ENCODE measurements at regions not wholly inside any gene's neighbourhood (a gene's known extent, or its start where the extent isn't known, plus 50 kb on each side); places are given as distances from the start of the nearest gene placed in this dataset.

DNA sequence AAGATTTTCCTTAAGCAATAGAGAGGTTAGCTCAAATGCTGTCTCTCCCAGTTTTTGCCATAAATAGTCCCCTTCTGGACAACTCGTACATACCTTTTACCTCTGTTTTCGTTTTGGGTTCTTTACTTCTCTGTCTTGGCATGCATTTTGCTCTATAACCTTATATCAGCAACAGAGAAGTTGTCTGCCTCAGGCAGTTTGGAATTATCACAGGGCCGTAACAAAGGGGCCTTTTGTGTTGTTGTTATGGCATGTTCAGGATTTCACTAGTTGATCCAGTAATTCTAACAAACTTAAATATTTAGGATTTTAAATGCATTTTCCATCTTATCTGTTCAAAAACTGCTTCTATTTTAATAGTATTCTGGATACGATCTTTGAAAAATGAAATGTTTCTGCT lies 259.8 kb downstream of the CD109 start:
- POLR2A ChIA-PET: no interaction called here
- Histone ChIP-seq H3K79me2 (ENCODE audit: insufficient read depth, low read length) (no peaks in the 10 kb centered on the region), H3K9ac (ENCODE audit: insufficient read depth, low read depth, low read length) (no peak overlapping the region), H3K9me3 (ENCODE audit: low read length) (no peaks in the 10 kb centered on the region), H2AFZ (ENCODE audit: low read length) (no peak overlapping the region), H3K4me2 (ENCODE audit: low read depth, low read length) (no peak overlapping the region), H4K20me1 (ENCODE audit: insufficient read depth, low read length) (no peaks in the 10 kb centered on the region), H3K4me3 (replicated peaks in 1 of 3; ENCODE audit: insufficient read depth in 1 of 3, low read depth in 2 of 3, low read length in 3 of 3) (no peak overlapping the region), H3K4me1 (ENCODE audit: insufficient read depth, low read length) (no peaks in the 10 kb centered on the region), H3K36me3 (replicated peaks in 1 of 2; ENCODE audit: control insufficient read depth in 1 of 2, insufficient read depth in 2 of 2, low read length in 2 of 2) (no peaks in the 10 kb centered on the region), H3K27ac (ENCODE audit: extremely low read length, insufficient read depth, low read length) (no peak overlapping the region), H3K27me3 (ENCODE audit: control insufficient read depth in 1 of 2, insufficient read depth in 2 of 2, low read length in 2 of 2) (no peaks in the 10 kb centered on the region)
- BruUV-seq (replicated peaks): no TSS peak
- intact Hi-C loops (cut with micrococcal nuclease; ENCODE audit: unreplicated experiment) (no loop called here), in situ Hi-C loops (cut with HindIII; ENCODE audit: extremely low pct_ligation_motif_present, low pct_unique_long_range_greater_than_20kb) (loop anchor here (25.0 kb wide), 1 partner anchor 1257 kb away; the partner anchor contains the start of gene COL12A1)
- ATAC-seq: no peak
- CTCF ChIA-PET (ENCODE audit: low intra/inter-chr PET ratio, low total read pairs): no interaction called here
- no peak for FAIRE-seq
- WGBS (ENCODE audit: low lambda C conversion rate): 0% methylated on average over 4 of the region's 4 CpGs
- no peak for DNase-seq (ENCODE audit: low spot score)
- TF ChIP-seq MED8 (CRISPR knock-in tag; IDR thresholded peaks at IDR 0.05; ENCODE audit: insufficient replicate concordance) (no peak), RFXANK (CRISPR knock-in tag; IDR thresholded peaks at IDR 0.05) (no peak), ZNF780A (CRISPR knock-in tag; IDR thresholded peaks at IDR 0.05) (no peak), SMAD1 (CRISPR knock-in tag; IDR thresholded peaks at IDR 0.05; ENCODE audit: borderline replicate concordance, low read depth) (no peak), ZNF318 (CRISPR knock-in tag; IDR thresholded peaks at IDR 0.05) (no peak), ZNF235 (CRISPR knock-in tag; IDR thresholded peaks at IDR 0.05; ENCODE audit: borderline replicate concordance) (no peak), TSC22D2 (CRISPR knock-in tag; IDR thresholded peaks at IDR 0.05; ENCODE audit: borderline replicate concordance) (no peak), GLI4 (CRISPR knock-in tag; IDR thresholded peaks at IDR 0.05; ENCODE audit: borderline replicate concordance) (no peak), NFE2L1 (CRISPR knock-in tag; IDR thresholded peaks at IDR 0.05; ENCODE audit: borderline replicate concordance) (no peak), SKI (IDR thresholded peaks at IDR 0.05; ENCODE audit: partially characterized antibody) (no peak)
- TF ChIP-seq, protein P1, sequence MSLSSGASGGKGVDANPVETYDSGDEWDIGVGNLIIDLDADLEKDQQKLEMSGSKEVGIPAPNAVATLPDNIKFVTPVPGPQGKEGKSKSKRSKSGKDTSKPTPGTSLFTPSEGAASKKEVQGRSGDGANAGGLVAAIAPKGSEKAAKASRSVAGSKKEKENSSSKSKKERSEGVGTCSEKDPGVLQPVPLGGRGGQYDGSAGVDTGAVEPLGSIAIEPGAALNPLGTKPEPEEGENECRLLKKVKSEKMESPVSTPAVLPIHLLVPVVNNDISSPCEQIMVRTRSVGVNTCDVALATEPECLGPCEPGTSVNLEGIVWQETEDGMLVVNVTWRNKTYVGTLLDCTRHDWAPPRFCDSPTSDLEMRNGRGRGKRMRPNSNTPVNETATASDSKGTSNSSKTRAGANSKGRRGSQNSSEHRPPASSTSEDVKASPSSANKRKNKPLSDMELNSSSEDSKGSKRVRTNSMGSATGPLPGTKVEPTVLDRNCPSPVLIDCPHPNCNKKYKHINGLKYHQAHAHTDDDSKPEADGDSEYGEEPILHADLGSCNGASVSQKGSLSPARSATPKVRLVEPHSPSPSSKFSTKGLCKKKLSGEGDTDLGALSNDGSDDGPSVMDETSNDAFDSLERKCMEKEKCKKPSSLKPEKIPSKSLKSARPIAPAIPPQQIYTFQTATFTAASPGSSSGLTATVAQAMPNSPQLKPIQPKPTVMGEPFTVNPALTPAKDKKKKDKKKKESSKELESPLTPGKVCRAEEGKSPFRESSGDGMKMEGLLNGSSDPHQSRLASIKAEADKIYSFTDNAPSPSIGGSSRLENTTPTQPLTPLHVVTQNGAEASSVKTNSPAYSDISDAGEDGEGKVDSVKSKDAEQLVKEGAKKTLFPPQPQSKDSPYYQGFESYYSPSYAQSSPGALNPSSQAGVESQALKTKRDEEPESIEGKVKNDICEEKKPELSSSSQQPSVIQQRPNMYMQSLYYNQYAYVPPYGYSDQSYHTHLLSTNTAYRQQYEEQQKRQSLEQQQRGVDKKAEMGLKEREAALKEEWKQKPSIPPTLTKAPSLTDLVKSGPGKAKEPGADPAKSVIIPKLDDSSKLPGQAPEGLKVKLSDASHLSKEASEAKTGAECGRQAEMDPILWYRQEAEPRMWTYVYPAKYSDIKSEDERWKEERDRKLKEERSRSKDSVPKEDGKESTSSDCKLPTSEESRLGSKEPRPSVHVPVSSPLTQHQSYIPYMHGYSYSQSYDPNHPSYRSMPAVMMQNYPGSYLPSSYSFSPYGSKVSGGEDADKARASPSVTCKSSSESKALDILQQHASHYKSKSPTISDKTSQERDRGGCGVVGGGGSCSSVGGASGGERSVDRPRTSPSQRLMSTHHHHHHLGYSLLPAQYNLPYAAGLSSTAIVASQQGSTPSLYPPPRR (CRISPR knock-in tag; IDR thresholded peaks at IDR 0.05; ENCODE audit: borderline replicate concordance): no peak

All from HepG2 (cell line).